ENCODE measurements at regions not wholly inside any gene's neighbourhood (a gene's known extent, or its start where the extent isn't known, plus 50 kb on each side); places are given as distances from the start of the nearest gene placed in this dataset.

DNA sequence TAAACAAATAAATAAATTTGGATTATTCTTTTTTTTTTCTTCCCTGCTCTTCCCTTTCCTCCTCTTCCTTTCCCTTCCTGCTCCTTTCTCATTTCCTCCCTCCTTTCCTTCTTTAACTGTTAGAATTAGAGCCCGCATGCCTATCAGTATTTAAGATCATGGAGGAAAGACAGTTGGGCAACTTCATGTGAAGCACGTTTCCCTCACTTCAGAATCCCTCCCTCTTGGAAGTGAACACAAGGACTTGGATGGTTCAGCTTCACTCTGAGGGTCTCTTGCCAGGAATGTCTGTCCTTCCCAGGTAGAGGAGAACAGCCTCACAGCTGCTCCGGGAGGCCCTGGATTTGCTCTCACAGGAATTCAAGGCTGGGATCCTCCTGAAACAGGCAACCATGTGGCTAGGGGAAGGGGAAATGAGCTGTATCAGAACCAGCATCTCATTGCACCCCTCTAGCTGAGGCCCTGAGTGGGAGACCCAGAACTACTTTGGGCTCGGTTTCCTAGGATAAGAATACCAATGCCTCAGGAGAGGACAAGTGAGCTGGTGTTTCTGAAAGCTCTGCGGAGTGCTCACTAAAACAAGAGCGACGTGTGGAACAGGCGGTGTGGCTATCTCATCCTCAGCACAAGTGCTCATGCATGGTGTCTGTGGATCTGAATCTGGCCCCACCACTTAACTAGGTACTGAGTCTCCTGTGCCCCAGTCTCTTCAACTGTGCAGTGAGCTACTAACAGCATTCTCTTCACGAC, 230.5 kb downstream of the MYCN start:
- no peak for DNase-seq (ENCODE audit: low read depth)
- TF ChIP-seq, protein P1, sequence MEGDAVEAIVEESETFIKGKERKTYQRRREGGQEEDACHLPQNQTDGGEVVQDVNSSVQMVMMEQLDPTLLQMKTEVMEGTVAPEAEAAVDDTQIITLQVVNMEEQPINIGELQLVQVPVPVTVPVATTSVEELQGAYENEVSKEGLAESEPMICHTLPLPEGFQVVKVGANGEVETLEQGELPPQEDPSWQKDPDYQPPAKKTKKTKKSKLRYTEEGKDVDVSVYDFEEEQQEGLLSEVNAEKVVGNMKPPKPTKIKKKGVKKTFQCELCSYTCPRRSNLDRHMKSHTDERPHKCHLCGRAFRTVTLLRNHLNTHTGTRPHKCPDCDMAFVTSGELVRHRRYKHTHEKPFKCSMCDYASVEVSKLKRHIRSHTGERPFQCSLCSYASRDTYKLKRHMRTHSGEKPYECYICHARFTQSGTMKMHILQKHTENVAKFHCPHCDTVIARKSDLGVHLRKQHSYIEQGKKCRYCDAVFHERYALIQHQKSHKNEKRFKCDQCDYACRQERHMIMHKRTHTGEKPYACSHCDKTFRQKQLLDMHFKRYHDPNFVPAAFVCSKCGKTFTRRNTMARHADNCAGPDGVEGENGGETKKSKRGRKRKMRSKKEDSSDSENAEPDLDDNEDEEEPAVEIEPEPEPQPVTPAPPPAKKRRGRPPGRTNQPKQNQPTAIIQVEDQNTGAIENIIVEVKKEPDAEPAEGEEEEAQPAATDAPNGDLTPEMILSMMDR (IDR thresholded peaks at IDR 0.05; ENCODE audit: low read depth, low read length, missing control alignments) = no peak
- no peak overlapping the region for H3K4me3 ChIP-seq (ENCODE audit: low read depth, low read length)

DNA sequence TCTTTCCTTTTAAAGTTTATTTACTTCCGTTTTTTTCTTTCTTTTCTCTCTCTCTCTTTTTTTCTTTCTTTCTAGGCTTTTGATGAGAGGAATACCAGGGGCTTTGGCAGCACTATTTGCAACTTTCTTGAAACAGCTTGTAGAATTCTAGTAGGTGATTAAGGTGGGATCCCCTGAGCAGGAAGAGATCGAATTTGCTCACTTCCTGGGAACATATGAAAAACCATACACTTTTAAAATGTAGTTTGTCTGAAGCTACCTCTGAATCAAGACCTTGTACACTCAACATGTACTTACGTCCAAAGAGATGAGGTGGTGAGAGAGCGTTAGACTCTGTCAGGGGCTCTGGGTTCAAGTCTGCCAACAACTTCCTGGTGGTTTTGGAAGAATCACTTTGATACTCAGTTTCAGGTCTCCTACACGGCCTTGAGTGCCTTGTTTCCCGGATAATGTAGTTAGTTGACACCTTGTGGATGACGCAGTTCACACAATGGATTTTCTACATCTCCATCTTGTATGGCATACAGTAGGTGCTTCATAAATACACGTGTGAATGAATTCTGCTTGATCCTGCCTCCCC, 229.1 kb downstream of the MYCN start:
- TF ChIP-seq, protein P1 (IDR thresholded peaks at IDR 0.05; ENCODE audit: low read depth, low read length, missing control alignments) = no peak
- no peak for DNase-seq (ENCODE audit: low read depth)
- H3K4me3 ChIP-seq (ENCODE audit: low read depth, low read length) = no peak overlapping the region

DNA sequence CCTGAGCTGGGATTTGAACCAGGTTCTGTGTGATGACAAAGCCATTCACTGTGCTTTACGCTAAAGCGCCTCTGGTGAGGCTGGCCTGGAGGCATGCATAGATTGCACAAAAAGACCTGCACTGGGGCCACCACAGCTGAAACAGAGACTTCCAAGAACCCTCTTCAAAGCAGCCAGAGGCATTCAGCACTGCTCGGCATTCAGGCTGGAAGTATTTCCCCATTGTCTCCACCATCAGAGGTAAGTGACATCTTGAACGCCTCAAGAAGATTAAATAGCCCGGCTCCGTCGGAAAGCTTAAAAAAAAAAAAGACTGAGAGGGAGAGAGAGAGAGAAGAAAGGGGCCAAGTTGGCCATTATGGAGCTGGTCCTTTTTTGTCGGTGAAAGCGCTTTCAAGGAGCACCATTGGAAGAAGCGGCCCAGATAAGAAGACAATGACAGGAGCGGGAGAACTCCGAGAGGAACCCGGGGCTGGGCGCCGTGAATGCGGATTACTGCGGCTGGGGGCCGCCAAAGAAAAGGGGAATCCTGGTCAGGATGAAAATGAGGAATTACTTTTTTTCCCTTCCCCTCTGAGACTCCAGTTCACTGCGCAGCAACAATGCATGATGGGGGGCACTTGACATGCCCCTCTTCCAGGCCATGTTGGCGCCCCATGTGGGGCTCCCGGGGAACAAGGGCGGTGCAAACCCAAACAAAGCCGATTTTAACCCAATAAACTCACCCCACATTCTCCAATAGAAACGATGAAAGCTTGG, 228.3 kb downstream of the MYCN start:
- TF ChIP-seq, protein P1 (IDR thresholded peaks at IDR 0.05; ENCODE audit: low read depth, low read length, missing control alignments) = no peak
- DNase-seq (ENCODE audit: low read depth) = no peak
- no peak overlapping the region for H3K4me3 ChIP-seq (ENCODE audit: low read depth, low read length)

DNA sequence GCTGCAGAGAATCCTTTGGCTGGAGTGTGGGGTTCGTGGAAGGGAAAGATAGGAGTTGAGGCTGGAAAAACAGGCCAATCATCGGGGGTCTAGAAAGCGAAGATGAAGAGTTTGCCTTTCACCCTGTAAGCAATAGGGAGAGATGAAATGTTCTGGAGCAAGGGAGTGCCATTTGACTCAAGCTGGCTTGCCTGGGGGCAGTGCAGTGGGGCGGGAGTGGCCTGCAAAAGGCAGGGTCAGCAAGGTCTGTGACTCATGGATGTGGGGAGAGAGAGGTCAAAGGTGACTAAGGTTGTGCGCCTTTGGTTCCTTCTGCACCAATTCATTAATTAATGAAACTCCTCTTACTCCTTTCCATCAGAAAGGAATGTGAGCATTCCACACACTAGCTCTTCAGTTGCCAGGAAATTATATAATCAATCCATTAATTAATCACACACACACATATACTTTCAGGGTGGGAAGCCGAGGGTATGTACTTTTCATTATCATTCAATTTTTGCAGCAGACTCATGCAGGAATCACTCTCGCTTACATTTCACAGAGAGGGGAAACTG, 227.6 kb downstream of the MYCN start:
- no peak for DNase-seq (ENCODE audit: low read depth)
- TF ChIP-seq, protein P1 (IDR thresholded peaks at IDR 0.05; ENCODE audit: low read depth, low read length, missing control alignments) = no peak
- no peak overlapping the region for H3K4me3 ChIP-seq (ENCODE audit: low read depth, low read length)

DNA sequence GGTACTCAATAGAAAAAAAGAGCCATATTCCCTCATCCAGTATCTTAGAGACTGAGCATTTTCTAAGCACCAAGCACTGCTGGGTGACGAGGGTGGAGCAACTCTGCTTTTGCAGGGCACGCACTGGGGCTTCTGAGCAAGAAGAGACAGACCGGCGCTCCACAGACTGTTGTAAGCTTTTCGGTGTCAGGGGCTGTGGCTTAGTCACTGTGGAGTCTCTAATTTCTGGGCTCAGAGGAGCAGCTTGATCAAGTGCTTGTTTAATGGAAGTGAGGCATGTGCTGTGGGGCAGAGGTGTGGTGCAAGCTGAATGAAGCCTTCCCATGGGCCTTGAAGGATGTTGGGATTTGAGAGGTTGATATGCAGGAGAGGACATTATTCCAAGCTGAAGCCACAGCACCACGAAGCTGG, 227.1 kb downstream of the MYCN start:
- TF ChIP-seq, protein P1 (IDR thresholded peaks at IDR 0.05; ENCODE audit: low read depth, low read length, missing control alignments) = no peak
- DNase-seq (ENCODE audit: low read depth) = no peak
- H3K4me3 ChIP-seq (ENCODE audit: low read depth, low read length) = no peak overlapping the region

DNA sequence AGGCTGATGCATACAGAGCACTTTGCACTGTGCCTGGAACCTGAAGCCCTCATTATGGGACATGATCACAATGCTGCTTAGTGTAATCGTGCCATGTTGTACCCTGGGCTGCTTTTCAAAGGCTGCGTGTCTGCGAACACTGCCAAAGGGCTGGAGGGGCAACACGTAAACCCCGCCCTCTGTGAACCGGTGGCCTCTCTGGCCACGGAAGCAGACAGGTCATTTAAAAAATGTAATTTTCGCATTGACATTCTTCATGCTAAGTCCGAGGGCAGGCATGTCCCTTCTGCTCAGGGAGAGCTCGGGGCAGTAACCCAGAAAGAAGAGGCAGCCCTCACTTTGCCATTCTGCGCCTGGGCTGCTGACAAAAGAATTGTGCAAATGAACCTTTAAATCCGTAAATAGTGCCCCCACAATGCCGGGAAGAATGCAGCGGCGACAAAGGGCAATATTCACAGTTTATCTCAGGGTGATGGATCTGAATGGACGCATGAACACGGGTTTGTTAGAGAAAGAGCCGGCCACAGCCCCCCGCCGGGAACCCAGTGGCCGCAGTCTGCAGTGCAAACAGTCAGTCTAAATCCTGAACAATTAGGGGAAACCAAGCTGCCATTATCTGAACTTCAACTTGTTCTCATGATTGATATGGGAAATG, 226.1 kb downstream of the MYCN start:
- no peak overlapping the region for H3K4me3 ChIP-seq (ENCODE audit: low read depth, low read length)
- DNase-seq (ENCODE audit: low read depth) = no peak
- TF ChIP-seq, protein P1 (IDR thresholded peaks at IDR 0.05; ENCODE audit: low read depth, low read length, missing control alignments) = no peak

All from GM12864 (cell line).